ENCODE measurements at regions not wholly inside any gene's neighbourhood (a gene's known extent, or its start where the extent isn't known, plus 50 kb on each side); places are given as distances from the start of the nearest gene placed in this dataset.
A peak's percentile ranks its signal among the peaks of the same experiment; 100 is the strongest.
"Not testable (repeated sequence)": the region's sequence is repeated elsewhere in the genome, so short reads cannot be mapped to it uniquely, and the experiment has no call there.

DNA sequence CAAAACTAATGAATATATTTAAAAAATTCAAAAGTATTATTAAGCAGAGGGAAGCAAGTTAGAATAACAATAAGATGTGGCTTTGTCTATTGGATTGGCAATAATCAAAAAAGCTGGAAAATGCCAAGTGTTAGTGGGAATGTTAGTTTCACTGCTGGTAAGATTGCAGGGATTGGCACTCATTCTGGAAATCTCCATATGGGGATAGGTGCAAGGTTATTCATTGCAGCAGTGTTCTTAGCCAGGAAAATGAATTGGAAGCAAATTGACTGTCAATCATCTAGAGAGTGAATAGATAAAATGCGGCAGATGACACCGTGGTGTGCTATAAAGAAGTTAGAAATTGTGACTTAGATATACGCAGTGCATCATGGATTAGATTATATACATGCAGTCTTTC lies 1615.5 kb upstream of the PCDH7 start:
- no peak for DNase-seq (ENCODE audit: extremely low read depth, low read depth, low spot score)

DNA sequence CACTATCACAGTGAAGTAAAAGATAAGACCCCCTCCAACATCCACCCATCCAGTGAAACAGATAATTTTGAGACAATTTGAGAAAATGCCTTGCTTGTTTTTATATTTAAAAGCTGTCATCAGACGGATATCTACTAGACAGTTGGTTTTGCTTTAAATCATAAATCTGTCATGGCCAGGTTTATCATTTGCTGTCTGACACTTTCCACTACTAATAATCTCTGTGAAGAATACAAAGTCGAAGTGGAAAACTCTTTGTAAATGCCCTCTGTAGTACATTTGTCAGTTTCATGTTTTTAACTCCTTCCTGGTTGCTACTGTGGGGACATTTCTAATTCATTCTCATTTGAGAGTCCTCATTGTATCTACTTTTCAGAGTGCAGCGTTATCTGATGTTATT lies 1606.2 kb upstream of the PCDH7 start:
- no peak for DNase-seq (ENCODE audit: extremely low read depth, low read depth, low spot score)

DNA sequence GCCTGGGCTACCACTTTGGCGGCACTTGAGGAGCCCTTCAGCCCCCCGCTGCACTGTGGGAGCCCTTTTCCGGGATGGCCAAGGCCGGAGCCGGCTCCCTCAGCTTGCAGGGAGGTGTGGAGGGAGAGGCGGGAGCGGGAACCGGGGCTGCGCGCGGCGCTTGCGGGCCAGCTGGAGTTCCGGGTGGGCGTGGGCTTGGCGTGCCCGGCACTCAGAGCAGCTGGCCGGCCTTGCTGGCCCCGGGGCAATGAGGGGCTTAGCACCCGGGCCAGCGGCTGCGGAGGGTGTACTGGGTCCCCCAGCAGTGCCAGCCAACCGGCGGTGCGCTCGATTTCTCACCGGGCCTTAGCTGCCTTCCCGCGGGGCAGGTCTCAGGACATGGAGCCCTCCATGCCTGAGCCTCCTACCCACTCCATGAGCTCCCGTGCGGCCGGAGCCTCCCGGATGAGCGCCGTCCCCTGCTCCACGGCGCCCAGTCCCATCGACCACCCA lies 1602.9 kb upstream of the PCDH7 start:
- DNase-seq (ENCODE audit: extremely low read depth, low read depth, low spot score): not testable (repeated sequence)

DNA sequence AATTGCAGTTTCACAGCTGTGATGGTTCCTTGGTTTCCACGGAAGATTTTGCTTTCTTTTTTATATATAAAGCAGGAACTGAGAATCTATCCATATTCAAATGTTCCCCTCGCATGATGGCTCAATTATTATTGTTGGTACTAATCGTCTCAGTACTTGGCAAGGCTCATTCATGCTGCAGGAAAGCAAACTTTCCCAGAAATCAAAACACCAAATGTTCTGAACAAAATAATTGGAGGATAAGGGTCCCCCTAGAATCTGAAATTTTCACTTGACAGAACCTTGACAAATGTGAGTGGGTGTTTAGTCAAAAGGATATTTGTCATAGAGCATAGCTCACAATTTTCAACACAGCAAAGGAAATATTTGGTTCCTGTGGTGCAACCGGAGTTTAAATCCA lies 1598.6 kb upstream of the PCDH7 start:
- no peak for DNase-seq (ENCODE audit: extremely low read depth, low read depth, low spot score)

DNA sequence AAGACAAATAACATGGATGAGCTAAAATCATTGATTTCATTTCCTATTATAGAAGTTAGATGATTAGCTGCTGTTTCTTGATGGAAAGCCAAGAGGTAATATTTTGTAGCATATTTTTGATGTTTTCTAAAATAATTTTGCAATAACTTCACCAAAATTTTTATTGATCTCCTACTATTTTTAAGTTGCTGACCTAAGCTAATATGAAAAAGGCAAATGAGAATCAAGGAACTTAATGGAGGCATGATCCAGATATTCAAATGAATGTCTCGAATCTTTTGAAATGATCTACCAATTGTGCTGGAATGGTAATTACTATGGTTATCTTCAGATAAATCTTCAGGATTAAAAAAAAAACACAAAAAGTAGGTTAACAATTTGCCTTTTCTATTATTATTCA lies 1591.4 kb upstream of the PCDH7 start:
- no peak for DNase-seq (ENCODE audit: extremely low read depth, low read depth, low spot score)

DNA sequence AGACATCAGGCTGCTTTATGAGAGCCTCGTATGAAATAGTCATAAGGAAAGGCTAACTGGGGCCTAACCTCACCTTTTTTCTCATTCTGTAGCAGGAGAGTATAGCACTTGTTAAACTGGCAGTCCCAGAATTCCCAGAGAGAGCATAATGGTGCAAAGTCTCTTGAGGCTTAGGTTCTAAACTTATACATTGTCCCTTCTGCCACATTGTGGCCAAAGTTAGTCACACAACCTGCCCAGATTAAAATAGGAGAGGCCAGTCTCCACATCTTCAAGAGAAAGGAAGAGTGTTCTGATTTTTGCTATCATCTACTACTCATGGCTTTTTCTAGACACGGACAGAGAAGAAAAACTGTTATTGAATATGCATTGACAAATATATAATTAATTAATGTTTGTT lies 1588.9 kb upstream of the PCDH7 start:
- no peak for DNase-seq (ENCODE audit: extremely low read depth, low read depth, low spot score)

DNA sequence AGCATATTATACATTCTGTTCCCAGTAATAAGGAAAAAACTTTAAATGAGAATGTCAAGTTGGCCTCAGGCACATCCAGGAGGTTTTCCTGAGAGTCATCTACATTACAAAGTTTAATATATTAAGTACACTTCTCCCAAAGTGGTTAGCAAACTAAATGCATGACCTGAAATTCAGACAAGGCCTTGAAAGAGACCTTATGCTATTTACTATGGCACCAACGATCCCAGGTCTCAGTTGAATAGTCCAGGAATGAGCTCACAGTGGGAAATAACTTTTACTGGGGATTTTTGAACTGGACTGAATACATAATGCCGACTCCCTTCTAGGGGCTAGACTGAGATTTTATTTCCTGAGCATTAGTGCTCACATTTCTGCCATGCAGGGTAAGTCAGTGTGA lies 1577.5 kb upstream of the PCDH7 start:
- DNase-seq (ENCODE audit: extremely low read depth, low read depth, low spot score): no peak

DNA sequence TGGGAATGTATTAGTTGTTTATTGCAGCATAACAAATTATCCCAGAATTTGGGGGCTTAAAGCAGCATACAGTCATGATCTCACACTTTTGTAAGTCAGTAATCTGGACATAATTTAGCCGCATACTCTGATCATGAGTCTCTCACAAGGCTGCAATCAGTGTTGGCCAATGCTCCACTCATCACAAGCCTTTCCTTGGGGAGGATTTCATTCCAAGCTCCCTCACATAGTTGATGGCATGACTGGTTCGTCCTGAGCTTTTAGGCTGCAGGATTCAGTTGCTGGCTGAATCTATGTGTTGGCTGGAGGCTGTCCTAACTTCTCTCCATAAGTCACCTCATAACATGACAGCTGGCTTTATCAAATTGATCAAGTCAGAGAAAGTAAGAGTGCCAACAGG lies 1568.6 kb upstream of the PCDH7 start:
- DNase-seq (ENCODE audit: extremely low read depth, low read depth, low spot score): no peak

DNA sequence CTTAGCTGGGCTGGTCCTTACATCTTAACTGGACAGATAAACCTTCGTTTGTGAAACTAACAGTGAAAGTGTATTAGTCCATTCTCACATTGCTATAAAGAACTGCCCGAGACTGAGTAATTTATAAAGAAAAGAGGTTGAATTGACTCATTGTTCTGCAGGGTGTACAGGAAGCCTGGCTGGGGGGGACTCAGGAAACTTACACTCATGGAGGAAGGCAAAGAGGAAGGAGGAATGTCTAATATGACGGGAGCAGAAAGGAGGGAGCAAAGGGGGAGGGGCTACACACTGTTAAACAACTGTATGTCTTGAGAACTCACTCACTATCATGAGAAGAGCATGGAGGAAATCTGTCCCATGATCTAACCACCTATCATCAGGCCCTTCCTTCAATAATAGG lies 1566.5 kb upstream of the PCDH7 start:
- DNase-seq (ENCODE audit: extremely low read depth, low read depth, low spot score): peak; percentile 89

DNA sequence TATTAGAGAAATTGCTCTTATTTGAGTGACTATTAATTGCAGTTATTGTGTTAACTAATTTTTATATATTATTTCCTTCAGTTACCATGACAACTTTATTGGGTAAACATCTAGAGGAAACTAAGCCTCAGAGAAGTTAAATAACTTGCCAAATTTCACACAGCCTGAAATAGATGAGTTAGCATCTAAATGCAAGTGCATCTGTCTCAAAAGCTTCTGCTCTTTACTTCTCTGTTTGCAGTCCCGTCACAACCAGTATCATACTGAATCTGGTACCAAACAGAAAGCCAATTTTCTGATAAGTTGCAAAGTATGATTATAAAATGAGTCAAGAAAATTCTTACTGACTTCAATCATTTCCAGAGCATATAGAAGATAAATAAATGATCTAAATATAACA lies 1544.9 kb upstream of the PCDH7 start:
- no peak for DNase-seq (ENCODE audit: extremely low read depth, low read depth, low spot score)

DNA sequence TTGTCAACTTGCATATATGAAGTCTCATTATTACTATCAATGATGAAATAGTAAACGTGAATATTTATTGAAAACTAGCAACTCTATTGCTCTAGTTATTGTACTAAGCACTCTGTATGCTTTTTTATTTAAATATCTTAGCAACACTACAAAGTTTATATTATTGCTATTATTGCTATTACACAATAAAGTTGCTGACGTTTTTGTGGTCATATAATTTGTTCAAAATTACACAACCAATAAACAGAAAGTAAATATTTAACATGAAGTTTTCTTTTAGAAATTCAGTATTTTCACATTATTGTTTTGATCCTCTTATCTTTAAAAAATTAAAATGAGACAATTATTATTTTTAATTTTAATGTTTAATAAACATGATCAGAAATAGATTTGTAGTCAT lies 1521.1 kb upstream of the PCDH7 start:
- DNase-seq (ENCODE audit: extremely low read depth, low read depth, low spot score): no peak

DNA sequence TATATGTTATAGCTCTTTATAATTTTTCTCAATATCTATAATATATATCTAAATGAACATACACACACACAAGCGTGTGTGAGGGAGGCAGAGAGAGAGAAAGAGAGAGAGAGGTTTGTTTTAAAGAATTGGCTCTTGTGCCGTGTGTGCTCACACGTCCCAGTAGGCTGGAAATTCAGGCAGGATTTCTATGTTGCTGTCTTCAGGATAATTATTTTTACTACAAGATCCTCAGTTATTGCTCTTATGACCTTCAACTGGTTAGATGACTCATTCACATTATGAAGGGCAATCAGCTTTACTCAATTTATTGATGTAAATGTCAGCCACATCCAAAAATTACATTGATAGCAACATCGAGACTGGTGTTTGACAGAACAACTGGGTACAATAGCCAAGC lies 1520.7 kb upstream of the PCDH7 start:
- no peak for DNase-seq (ENCODE audit: extremely low read depth, low read depth, low spot score)

DNA sequence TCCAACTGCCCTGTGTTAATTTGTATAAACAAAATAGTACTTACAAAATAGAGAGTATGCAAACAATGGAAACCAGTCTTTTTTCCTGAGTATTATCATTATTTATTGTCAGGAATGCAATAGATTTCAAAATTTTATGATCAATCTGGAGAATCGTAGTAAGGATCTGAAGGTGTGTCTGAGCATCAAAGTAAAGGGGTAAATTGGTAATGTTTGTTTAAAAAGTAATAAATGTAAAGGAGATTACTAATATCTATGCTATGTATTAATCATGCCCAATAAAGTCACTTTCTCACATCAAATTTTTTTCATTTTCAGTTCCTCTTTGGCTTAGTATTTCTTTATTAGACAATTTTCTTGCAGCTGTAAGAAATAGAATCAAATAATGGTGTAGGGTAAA lies 1507.1 kb upstream of the PCDH7 start:
- DNase-seq (ENCODE audit: extremely low read depth, low read depth, low spot score): no peak

DNA sequence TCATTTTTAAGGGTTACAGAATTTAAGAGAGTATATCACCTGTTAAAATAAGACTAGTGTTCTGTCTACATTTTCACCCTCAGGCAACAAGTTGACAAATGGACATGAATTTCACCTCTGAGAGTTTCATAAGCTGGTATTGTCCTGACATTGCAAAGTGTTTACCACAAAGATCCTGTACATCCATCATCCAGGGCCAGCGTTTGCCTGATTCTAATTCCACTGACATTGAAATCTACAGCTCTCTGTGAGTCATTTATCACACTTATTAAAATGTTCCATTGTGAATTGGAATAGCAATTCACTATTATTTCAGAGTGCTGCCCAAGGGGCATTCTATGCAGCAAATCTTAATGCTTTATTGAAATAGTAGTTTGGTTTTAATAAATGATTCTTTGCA lies 1499.4 kb upstream of the PCDH7 start:
- no peak for DNase-seq (ENCODE audit: extremely low read depth, low read depth, low spot score)

DNA sequence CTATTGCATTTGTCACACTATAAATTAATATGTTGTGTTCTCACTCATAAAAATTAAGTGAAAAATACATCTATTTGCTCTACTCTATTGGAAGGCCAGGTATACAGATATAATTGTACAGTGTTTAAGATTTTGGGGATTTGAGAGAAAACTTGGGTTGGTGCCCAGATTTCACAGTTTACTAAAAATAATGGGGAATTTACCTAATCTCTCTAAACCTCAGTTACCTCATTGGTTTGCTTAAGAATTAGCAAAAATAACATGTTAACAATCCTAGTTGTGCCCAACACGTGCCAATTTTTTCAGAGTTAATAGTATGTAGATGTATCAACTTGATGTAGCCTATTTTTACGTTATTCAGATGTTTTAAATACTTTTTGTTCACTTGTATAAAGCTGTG lies 1495.3 kb upstream of the PCDH7 start:
- DNase-seq (ENCODE audit: extremely low read depth, low read depth, low spot score): no peak

DNA sequence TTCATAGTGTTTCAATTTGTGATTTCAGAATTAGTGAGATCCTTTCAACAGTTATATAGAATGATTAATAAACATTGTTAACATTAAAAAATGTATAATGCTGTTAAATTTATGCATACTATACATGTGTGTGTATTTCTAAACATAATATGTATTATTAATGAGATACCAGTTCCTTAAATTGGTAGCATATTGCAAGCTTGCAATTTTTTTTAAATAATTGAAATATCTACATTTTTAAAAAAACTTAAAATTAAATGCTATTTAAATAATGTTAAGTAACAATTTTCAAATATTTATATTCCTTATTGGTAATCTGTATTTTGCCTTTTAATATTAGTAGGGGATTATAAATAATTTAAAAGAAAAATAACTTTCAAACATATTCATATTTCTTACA lies 1479.5 kb upstream of the PCDH7 start:
- DNase-seq (ENCODE audit: extremely low read depth, low read depth, low spot score): no peak

DNA sequence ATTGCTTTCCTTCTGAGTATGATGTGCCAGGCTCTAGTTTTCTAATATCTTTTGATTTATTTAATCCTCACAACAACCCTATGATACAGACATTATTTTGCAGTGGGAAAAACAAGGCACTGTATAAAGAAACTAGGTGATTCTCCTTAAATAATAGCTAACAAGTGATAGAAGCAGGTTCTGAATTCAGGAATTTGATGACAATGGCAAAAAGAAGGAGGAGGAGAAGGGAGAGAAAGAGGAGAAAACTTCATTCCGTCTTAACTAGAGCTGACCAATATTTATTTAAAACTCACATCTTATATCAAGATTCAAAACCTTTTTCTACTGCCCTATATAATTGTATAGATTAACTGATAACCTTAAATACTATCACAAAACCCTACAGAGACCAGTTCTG lies 1477.1 kb upstream of the PCDH7 start:
- DNase-seq (ENCODE audit: extremely low read depth, low read depth, low spot score): no peak

DNA sequence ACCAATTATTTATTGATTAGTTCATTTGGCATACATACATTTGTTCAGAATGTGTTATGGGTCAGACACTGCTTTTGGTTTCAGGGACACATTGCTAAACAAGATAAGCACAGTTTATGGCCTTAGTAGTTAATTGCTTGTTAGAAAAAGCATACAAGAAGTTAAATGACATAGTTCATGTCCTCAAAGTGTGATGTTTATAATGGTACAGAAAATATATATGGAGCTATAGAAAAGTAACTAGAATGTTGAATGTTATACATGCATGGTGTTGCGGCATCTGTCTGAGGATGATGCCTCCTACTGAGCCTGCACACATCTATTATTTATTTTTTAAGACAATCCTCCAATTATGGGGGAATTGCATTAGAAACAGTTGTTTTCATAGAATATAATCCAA lies 1476.3 kb upstream of the PCDH7 start:
- no peak for DNase-seq (ENCODE audit: extremely low read depth, low read depth, low spot score)

DNA sequence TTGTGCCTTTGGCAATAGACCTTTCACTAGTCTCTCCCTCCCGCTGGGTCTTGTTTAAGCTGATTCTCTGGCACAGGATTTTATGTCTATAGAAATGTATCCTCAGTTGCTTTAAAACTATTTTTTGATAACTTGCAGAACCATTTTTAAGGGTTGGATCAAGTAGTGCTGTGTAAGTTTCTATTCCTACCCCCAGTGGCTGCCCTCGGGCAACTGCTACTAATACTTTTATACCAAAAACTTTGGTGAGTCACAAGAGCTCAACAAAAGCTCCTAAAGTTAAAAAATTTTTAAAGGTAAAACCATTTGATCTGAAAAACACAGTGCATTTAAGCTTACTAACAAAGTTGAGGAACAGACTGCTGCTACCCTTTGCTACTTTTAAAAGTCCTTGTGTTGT lies 1460.6 kb upstream of the PCDH7 start:
- DNase-seq (ENCODE audit: extremely low read depth, low read depth, low spot score): no peak

DNA sequence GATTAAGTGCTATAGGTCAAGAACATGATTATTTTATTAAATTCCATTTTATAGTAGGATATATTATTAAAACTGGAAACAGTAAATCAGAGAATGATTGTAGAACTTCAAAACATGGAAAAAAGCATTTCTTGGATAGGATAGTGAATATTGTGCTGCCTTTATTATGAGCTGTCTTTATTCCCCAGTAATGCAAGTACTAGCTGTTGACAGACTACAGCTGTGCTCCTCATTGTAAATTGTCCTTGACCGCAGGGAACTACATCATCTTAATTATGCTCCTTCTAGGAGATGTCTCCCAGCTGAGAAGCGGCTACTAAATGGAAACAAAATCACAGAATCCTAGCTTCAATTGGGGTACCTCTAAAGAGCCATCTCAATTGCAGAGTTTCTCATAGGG lies 1457.2 kb upstream of the PCDH7 start:
- no peak for DNase-seq (ENCODE audit: extremely low read depth, low read depth, low spot score)

DNA sequence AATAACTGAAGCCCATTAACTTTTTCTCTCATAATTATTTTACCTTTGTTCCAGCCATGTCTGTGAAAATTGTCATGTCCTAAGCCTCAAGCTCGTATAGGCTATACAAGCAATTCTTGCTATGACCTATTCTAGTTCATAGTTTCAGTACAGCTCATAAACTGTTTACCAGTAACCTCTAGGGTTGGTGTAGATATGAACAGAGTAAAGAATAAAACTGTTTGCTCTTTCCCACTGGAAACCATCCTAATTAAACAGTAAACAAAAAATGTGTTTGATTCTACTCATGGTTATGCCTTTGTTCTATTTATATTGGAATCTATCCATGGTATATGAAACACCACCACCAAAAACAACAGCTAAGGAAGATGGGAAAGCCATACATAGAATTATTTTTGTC lies 1444.0 kb upstream of the PCDH7 start:
- DNase-seq (ENCODE audit: extremely low read depth, low read depth, low spot score): no peak

DNA sequence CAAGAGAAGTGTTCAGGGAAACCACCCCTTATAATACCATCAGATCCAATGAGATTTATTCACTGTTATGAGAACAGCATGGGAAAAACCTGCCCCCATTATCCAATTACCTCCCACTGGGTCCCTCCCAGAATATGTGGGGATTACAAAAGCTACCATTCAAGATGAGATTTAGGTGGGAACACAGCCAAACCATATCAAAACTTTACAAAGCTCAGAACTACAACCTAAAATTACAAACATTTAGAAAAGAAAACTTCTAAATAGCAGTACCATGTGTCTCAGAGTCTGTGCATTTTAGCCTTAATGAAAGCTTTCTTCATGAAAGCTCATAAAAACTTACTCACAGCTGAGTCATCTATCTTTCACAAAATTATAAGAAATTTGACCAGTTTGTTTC lies 1442.8 kb upstream of the PCDH7 start:
- no peak for DNase-seq (ENCODE audit: extremely low read depth, low read depth, low spot score)

DNA sequence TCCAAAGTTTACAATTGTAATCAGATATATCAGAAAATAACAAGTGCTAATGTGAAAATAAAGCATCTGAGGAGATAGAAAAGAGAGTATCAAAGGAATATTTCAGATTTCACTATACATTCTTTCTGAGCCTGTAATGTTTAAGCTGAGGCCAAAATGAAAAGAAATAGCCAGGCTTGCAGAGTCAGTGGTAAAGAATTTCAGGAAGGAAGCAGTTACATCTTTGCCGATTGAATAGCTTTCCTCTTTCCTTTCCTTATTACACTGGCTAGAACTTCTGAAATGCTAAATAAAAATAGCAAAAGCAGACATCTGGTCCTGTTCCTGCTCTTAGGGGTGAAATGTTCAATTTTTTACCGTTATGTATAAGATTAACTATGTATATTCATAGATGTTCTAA lies 1441.6 kb upstream of the PCDH7 start:
- peak; percentile 55 for DNase-seq (ENCODE audit: extremely low read depth, low read depth, low spot score)

DNA sequence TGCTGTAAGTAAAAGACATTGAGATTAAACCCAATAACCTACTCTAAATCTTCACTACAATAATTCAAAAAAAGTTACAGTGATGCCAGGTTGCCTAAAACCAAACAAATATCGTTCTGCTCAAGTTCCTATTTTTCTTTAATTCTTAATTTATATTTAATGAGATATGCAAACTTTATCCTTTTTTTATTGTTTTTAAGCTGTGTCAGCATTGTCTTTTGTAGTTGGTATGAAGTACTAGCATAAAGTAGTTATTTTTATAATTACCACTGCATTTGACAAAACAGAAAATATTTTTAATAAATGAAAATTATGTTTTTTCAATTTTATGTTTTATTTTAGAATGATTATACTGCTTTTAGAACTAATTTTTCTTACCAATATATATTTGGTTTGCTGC lies 1431.1 kb upstream of the PCDH7 start:
- no peak for DNase-seq (ENCODE audit: extremely low read depth, low read depth, low spot score)

Measured in glomerular endothelial cell (primary cell).